AG04450 (cell line): ENCODE measurements at regions not wholly inside any gene's neighbourhood (a gene's known extent, or its start where the extent isn't known, plus 50 kb on each side); places are given as distances from the start of the nearest gene placed in this dataset.

Source experiments
- CTCF ChIA-PET: fragments of 300-600, 350-600 bp; formaldehyde crosslinking; extraction: SDS; loops from one replicate; lab custom pipeline; 2022; ENCODE audit warnings: antibody characterized with exemption, inconsistent platforms; lab: Charles Lee
- POLR2A ChIA-PET: fragments of 350-600 bp; formaldehyde crosslinking; extraction: SDS; loops from one replicate; lab custom pipeline; 2021; ENCODE audit warnings: antibody characterized with exemption, inconsistent platforms; lab: Yijun Ruan, JAX
- DNase-seq: peaks from one replicate; pipeline ENCODE4 v3.0.0-alpha.2; 2011; ENCODE audit warnings: low read depth, low spot score
- H3K27ac ChIP-seq: one replicate; pipeline ENCODE4 v1.5.1; 2012; ENCODE audit warnings: low read depth, low read length, control low read depth
- H3K27me3 ChIP-seq: one replicate; pipeline ENCODE4 v1.6.0; 2012; ENCODE audit warnings: low read length; ENCODE audit not compliant: control insufficient read depth, insufficient read depth
- H3K4me3 ChIP-seq: 2 replicates; pipeline ENCODE4 v1.5.1; 2011; ENCODE audit warnings: mild to moderate bottlenecking, low read depth, low read length, control low read depth
- H3K9me3 ChIP-seq: 2 replicates; pipeline ENCODE4 v1.5.1; 2012; ENCODE audit warnings: low read length; ENCODE audit not compliant: control insufficient read depth, insufficient read depth
- CTCF ChIP-seq: IDR thresholded peaks from 2 replicates; pipeline ENCODE4 v1.5.1; 2011; ENCODE audit warnings: low read depth, low read length, control low read depth, inconsistent platforms

GRCh38 chr6:85252085-85252484, 197.8 kb upstream of the NT5E start:
- Histone ChIP-seq H3K27ac (no peak overlapping the region), H3K27me3 (no peaks in the 10 kb centered on the region), H3K9me3 (no peaks in the 10 kb centered on the region), H3K4me3 (no peak overlapping the region)
- TF ChIP-seq CTCF: no peak
- POLR2A ChIA-PET: no interaction called here
- CTCF ChIA-PET: interaction anchor here (2.0 kb wide), 1 partner anchor 71 kb away, joined by 4 read pairs; no protein-coding TSS in a partner anchor
- DNase-seq: no peak

- no peak overlapping the region for H3K27ac ChIP-seq
- no peak overlapping the region for H3K4me3 ChIP-seq
- no peak for DNase-seq
- no peaks in the 10 kb centered on the region for H3K27me3 ChIP-seq
- H3K9me3 ChIP-seq: no peaks in the 10 kb centered on the region
- CTCF ChIA-PET: interaction anchor here (2.0 kb wide), 1 partner anchor 72 kb away, joined by 4 read pairs; no protein-coding TSS in a partner anchor
- TF ChIP-seq CTCF: no peak
- POLR2A ChIA-PET: no interaction called here
These were observed 198.6 kb upstream of the NT5E start for GRCh38 chr6:85251300-85251699.

- Histone ChIP-seq H3K27me3 (no peaks in the 10 kb centered on the region), H3K4me3 (no peak overlapping the region), H3K27ac (no peak overlapping the region), H3K9me3 (no peaks in the 10 kb centered on the region)
- no peak for DNase-seq
- no peak for TF ChIP-seq CTCF
- ChIA-PET POLR2A (no interaction called here), CTCF (interaction anchor here (2.0 kb wide), 1 partner anchor 73 kb away, joined by 4 read pairs; no protein-coding TSS in a partner anchor)
These were observed 199.2 kb upstream of the NT5E start for GRCh38 chr6:85250586-85251220.

GRCh38 chr6:85245004-85245403, 204.9 kb upstream of the NT5E start:
- TF ChIP-seq CTCF: no peak
- DNase-seq: no peak
- Histone ChIP-seq H3K27ac (no peak overlapping the region), H3K4me3 (no peak overlapping the region), H3K9me3 (no peaks in the 10 kb centered on the region), H3K27me3 (no peaks in the 10 kb centered on the region)
- POLR2A ChIA-PET: no interaction called here
- CTCF ChIA-PET: no interaction called here

GRCh38 chr6:85241498-85242052, 208.3 kb upstream of the NT5E start:
- no peak for DNase-seq

More at GRCh38 chr6:85241498-85242052, 208.3 kb upstream of the NT5E start:
- POLR2A ChIA-PET: no interaction called here
- no peak overlapping the region for H3K4me3 ChIP-seq
- no peak for TF ChIP-seq CTCF
- no peaks in the 10 kb centered on the region for H3K9me3 ChIP-seq
- no peaks in the 10 kb centered on the region for H3K27me3 ChIP-seq
- H3K27ac ChIP-seq: no peak overlapping the region
- CTCF ChIA-PET: no interaction called here
